MG63 (cell line): ENCODE measurements at regions not wholly inside any gene's neighbourhood (a gene's known extent, or its start where the extent isn't known, plus 50 kb on each side); places are given as distances from the start of the nearest gene placed in this dataset.

Experiments
- DNase-seq: peaks from one replicate; pipeline ENCODE4 v3.0.0-alpha.2; 2020
- H3K27me3 ChIP-seq: fragments of 250-450 bp; sonication (Bioruptor Pico); 2 replicates; pipeline ENCODE4 v1.5.1; 2020; ENCODE audit warnings: mild to moderate bottlenecking, moderate library complexity
- H3K36me3 ChIP-seq: fragments of 250-450 bp; sonication (Bioruptor Pico); 2 replicates; pipeline ENCODE4 v1.5.1; 2020; ENCODE audit warnings: mild to moderate bottlenecking, moderate library complexity
- H3K4me3 ChIP-seq: fragments of 250-450 bp; sonication (Bioruptor Pico); 2 replicates; pipeline ENCODE4 v1.5.1; 2020; ENCODE audit warnings: mild to moderate bottlenecking, moderate library complexity
- H3K9me3 ChIP-seq: fragments of 250-450 bp; sonication (Bioruptor Pico); 2 replicates; pipeline ENCODE4 v1.5.1; 2020; ENCODE audit warnings: mild to moderate bottlenecking, moderate library complexity

DNA sequence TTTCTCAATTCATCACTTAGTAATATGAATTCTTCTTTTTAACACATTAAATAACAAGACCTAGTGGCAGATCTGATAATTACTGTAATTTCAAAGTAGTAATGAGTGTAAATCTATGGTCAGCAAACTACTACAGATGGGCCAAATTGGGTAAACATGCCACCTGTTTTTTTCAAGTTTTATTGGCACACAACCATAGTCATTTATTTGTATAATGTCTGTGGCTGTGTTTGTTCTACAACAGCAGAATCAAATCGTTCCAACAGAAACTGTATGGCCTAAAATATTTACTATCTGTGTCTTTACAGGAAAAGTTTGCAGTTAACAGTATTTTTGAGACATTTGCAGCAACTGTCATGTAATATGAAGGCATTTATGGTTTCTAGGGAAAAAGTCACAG, 86.1 kb upstream of the EYA2 start:
- Histone ChIP-seq H3K36me3 (no peaks in the 10 kb centered on the region), H3K27me3 (no peaks in the 10 kb centered on the region), H3K4me3 (no peak overlapping the region), H3K9me3 (no peaks in the 10 kb centered on the region)
- no peak for DNase-seq

DNA sequence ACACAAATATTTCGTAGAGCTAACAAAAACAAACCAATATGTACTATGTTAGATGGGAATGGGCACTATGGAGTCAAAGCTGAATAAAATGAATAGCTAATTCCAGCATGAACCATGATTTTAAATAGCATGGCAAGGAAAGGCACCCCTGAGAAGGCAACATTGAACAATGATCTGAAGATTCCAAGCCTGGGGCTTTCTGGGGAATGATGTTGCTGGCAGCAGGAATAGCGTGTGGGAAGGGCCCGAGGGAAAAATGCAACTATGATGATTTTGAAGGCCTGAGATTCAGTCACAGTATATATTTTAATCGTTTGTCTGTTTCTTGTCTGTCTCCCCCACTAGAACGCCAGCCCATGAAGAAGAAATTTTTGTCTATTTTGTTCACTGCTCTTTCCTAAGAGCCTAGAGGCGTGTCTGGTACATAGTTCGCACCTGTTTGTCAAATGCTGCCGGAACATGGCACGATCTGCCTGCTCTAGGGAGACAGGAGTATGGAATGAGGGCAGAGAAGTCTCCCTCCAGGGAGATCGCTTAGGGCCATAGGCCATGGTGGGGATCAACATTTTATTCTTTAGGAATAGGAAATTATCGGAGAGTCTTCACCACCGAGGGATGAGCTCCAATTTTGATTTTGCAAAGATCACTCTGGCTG, 84.8 kb upstream of the EYA2 start:
- no peak overlapping the region for H3K4me3 ChIP-seq
- H3K9me3 ChIP-seq = no peaks in the 10 kb centered on the region
- no peak for DNase-seq
- no peaks in the 10 kb centered on the region for H3K27me3 ChIP-seq
- H3K36me3 ChIP-seq = no peaks in the 10 kb centered on the region

DNA sequence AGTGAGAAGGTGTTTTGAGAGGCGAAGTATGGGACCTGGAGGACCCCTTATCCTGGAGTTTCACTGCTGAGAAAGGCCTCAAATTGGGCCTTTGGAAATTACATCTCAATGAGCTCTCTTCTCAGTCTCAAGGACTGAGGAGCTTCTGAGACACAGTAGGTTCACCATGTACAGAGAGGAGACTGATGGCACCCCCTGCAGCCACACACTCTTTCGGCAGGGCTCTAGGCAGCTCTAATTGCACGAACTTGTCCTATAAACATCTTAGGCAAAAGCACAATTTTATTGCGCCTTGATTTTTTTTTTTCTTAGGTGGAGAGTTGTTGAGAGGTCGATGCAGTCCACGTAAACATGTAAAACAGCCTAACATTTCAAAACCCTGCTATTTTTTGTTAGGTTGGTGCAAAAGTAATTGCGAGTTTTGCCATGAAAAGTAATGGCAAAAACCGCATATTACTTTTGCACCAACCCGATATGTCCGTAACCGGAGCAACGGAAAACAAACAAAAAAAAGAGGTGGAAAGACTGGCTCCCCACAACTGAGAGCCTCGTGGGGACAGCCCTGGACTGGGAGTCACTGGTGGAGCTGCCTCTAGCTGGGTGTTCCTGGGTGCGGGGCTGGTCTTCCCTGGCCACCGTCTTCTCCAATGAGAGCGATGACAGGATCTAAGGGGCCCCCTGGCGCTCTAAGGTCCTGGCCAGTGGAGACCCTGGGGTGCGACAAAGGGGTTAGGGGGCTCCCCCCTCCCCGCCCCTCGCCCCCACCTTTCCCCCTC, 84.0 kb upstream of the EYA2 start:
- no peak for DNase-seq
- Histone ChIP-seq H3K9me3 (no peaks in the 10 kb centered on the region), H3K27me3 (no peaks in the 10 kb centered on the region)

DNA sequence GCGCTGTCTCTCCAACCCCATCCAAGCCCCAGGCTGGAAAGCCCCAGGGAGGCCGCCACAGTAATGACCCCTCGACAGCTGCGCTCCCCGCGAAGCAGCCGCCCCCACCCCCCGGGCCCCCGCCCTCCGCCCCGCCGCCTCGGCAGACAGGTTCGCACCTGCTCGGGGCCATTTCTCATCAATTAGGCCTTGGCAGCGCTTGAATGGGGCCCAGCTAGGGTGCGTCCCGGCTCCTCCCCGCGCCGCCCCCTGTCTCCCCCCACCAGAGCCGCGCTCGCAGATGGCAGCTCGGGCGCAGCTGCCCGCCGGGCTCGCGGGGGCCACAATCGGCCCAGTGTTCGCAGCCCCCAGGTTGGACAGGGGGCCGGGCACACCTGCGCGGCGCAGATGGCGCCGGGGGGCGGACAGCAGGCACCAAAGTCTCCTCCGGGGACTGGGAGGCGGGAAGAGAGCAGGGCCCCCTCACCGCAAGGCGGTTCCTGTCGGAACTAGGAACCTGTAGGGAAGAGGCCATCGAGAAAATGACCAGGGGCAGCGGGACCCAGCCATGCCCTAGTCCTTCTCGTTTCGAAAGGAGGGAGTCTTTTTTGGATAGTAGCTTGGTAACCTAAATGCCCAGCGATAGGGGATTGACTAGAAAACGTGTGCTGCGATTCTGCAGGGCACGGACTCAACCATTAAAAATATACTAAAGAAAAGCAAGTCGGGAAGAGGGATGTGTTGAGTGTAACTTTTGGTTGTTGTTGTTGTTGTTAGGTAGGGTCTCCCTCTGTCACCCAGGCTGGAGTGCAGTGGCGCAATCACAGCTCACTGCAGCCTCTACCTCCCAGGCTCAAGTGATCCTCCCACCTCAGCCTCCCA, 83.2 kb upstream of the EYA2 start:
- Histone ChIP-seq H3K4me3 (no peak overlapping the region), H3K9me3 (no peaks in the 10 kb centered on the region), H3K27me3 (no peaks in the 10 kb centered on the region), H3K36me3 (no peaks in the 10 kb centered on the region)
- DNase-seq = no peak

More for the DNA sequence above, 84.0 kb upstream of the EYA2 start:
- Histone ChIP-seq H3K4me3 (no peak overlapping the region), H3K36me3 (no peaks in the 10 kb centered on the region)

DNA sequence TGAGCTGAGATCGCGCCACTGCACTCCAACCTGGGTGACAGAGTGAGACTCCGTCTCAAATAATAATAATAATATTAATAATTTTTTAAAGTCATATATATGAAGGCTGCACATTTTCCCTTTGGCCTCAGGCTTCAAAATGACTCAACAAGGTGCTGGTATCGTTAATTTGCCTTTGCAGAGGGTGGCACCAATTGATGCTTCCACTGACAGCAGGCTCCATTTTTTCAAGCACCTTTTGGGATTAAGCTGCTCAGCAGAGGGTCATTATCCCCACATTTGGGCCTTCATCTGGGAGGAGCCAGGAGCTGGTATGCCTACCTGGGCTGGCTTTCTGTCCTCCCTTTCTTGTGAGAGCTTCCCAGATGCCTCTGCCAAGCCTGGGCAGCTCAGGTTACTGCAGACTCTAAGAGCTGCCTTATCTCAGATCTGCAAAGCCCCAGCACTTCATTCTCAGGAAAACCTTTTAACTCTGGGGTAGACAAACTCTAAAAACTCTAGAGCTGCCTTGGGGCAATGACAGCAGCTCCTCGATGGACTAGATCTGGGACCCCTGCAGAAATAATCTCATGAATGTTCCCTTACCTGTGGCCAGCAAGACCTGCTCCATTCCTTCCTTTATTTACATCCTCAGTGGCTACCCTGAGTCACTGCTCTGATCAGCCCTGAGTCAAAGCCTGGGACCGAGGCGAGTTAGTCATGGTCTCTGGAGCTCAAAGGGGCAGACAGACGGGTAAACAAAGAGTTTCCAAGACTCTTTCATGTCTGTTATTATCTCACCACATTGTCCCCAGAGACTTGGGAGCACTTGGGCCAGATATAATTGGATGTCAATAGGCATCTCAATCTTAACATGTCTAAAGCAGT, 80.0 kb upstream of the EYA2 start:
- no peaks in the 10 kb centered on the region for H3K36me3 ChIP-seq
- no peak overlapping the region for H3K4me3 ChIP-seq
- H3K9me3 ChIP-seq = no peaks in the 10 kb centered on the region
- DNase-seq = peak; percentile 87
- no peaks in the 10 kb centered on the region for H3K27me3 ChIP-seq

DNA sequence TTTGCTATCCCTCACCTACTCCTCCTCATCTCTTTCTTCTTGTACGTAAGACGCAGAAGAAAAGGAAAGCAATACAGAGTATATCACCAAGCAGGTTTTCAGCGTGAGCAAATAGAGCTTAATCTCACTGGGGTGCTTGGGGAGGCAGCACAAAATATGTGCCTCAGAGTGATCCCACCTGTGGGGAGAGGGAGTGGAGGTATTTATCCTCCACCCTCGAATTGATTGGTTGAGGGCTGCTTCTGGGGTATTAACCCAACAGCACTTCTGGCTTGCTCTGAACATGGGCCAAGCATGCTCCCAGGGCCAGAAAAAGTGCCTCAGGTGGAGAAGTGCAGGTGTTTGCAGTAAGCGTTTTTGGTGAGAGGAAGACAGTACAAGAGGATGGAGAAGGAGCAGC, 78.5 kb upstream of the EYA2 start:
- no peaks in the 10 kb centered on the region for H3K9me3 ChIP-seq
- no peak overlapping the region for H3K4me3 ChIP-seq
- H3K36me3 ChIP-seq = no peaks in the 10 kb centered on the region
- DNase-seq = no peak
- no peaks in the 10 kb centered on the region for H3K27me3 ChIP-seq

DNA sequence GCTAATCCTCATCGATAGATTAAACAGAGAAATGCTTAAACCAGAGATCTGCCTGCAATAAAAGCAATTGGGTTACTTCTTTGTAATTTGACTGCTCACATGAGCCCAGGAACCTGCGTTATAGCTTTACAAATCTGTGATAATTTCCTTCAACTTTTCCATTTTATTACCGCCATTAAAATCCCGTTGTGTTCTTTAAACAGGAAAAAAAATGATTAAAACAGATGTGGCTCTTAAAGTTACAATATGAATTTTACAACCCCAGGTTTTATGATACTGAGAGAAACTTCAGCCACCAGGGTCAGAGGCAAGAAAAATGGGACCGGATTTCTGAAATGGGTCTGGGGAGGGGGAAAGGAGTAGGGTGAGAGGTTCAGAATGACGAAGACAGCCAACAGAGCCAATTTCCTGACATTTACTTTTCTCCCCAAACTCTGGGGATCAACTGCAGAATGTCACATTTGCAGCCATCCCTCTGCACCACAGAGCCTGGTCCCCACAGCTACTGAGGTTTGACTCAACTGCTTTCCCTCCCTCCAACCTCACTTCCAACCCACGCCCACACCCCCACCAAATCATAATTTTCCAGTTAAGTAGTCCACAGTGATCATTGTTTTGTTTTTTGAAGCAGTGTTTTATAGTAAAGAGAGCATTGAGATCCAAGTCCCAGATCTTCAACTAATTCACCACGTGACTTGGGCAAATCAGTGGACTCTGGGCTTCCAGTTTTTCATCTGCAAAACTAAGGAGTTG, 77.6 kb upstream of the EYA2 start:
- Histone ChIP-seq H3K36me3 (no peaks in the 10 kb centered on the region), H3K9me3 (no peaks in the 10 kb centered on the region), H3K27me3 (no peaks in the 10 kb centered on the region), H3K4me3 (no peak overlapping the region)
- no peak for DNase-seq

DNA sequence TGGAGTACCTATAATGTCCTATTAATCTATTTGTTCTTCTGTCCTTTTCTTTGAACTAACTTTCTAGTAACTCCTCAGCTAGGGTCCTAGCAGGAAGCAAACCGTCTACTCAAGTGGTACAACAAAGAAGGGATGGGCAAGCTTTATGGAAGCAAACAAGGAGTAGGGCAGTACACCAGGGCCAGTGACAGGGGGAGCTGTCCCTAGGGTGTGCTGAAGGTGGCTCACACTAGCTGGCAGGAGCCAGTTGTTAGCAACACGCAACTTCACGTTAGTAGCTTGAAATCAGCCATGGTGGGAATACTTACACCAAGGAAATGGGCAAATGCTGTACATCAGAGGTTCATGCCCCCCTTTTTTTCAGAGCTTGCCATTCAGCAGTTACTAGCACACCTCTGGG, 74.0 kb upstream of the EYA2 start:
- H3K27me3 ChIP-seq = no peaks in the 10 kb centered on the region
- H3K36me3 ChIP-seq = no peaks in the 10 kb centered on the region
- DNase-seq = no peak
- H3K9me3 ChIP-seq = peaks cover 9% of the 10 kb centered on the region
- no peak overlapping the region for H3K4me3 ChIP-seq

DNA sequence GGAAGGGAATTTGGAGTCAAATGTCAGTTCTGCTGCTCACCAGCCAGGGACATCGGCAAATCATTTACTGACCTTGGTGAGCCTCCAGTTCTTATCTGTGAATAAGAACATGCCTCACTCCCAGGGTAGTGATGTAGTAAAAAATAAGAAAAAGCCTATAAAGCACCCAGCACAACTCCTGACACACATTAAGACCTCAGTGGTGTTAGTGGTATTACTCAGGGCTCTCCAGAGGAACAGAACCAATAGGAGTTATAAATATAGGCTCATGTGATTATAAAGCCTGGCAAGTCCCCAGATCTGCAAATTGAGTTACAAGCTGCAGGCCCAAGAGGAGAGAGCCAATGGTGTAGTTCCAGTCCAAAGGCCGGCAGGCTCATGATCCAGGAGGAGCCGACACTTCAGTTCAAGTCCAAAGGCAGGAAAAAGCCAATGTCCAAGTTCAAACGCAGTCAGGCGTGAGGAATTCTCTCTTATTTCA, 71.3 kb upstream of the EYA2 start:
- Histone ChIP-seq H3K9me3 (peaks cover 9% of the 10 kb centered on the region), H3K27me3 (no peaks in the 10 kb centered on the region), H3K36me3 (no peaks in the 10 kb centered on the region), H3K4me3 (no peak overlapping the region)
- DNase-seq = no peak

DNA sequence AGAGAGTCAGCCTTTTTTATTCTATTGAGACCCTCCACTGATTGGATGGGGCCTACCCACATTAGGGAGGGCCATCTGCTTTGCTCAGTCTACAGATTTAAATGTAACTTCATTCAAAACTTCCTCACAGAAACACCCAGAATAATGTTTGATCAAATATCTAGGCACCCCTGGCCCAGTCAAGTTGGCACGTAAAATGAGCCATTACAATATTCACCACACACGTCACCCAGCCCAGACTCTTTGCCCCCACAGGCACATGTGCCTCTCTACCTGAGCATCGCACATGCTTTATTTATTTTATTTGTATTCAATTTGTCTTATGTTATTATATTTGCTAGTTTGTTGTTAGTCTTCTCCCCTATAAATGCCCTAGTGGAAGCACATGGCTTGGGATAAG, 70.9 kb upstream of the EYA2 start:
- H3K9me3 ChIP-seq = peaks cover 9% of the 10 kb centered on the region
- DNase-seq = no peak
- no peaks in the 10 kb centered on the region for H3K27me3 ChIP-seq
- no peak overlapping the region for H3K4me3 ChIP-seq
- H3K36me3 ChIP-seq = no peaks in the 10 kb centered on the region

DNA sequence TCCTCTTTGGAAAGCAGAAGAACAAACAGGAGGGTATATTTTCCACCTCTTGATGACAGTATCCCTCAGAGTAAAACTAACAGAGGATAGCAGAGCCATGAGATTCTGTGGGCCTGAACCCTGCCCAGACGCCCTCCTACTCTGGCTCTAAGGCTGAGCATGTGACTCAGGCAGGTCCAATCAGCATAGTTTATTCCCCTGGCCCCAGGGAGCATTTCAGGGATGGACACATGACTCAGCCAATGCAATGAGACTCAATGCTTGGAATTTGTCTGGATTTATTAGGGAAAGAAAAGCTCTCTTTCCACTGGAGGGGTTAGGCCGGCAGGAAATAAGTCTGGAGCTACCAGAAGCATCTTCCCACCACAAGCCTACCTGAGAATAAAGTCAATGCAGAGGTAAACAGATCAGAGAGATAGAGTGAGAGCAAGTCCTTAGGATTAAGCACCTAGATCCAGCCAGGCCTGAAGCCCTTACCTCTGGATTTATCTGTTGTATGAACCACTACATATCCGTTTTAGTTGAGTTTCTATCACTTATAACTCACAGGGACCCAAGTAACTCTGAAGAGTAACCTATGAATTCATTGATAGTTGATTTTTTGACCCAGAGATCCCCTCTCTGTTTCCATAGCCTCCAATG, 68.2 kb upstream of the EYA2 start:
- Histone ChIP-seq H3K4me3 (no peak overlapping the region), H3K9me3 (peaks cover 10% of the 10 kb centered on the region), H3K27me3 (no peaks in the 10 kb centered on the region), H3K36me3 (no peaks in the 10 kb centered on the region)
- DNase-seq = peak; percentile 69

DNA sequence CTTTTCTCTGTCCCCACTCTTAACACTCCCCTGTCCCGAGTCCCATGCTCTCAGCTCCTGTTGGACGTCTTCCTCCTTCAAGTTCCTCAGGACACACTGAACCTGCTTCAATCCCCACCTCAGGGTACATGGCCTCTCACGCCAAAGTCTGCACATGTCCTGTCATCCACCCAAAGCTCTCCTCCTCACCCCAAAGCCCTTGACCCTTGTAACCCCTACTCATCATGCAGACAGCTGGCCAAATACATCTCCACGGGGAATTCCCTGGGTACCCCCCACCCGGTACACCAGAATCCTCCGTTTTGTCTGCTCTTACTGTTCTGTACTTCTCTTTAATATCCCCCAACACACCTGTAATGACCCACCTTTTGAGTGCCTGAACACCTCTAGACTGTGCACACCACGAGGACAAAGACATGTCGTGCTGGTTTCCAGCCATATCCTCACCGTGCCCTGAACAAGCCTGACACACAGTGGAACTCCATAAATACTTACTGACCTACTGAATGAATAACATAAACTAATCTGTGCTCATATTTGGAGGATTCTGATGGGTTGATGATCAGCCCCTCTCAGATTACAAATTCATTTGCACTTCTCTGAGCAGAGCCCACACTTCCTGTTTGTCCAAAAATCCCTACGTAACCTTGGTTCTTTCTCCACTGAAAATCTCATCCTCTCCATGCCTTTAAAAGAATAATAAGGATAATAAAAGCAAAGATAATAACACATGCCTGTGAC, 66.8 kb upstream of the EYA2 start:
- Histone ChIP-seq H3K4me3 (no peak overlapping the region), H3K27me3 (no peaks in the 10 kb centered on the region), H3K36me3 (no peaks in the 10 kb centered on the region), H3K9me3 (peaks cover 18% of the 10 kb centered on the region)
- no peak for DNase-seq

DNA sequence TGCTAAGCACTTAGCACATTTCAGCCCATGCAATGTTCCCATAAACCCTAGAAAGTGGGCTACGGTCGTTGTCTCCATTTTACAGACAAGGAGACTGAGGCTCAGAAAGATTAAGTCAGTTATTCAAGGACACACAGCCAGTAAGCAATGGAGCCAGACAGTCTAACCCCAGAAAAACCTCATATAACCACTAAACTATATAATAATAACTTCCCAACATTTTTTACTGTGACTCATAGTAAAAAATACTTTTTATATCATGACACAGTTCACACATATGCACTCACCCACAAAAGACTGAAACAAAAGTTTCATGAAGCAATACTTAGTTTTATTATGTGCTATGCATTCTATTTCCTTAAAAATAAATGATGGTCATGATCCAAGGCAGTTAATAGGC, 66.2 kb upstream of the EYA2 start:
- H3K4me3 ChIP-seq = no peak overlapping the region
- peaks cover 18% of the 10 kb centered on the region for H3K9me3 ChIP-seq
- DNase-seq = peak; percentile 23
- no peaks in the 10 kb centered on the region for H3K36me3 ChIP-seq
- H3K27me3 ChIP-seq = no peaks in the 10 kb centered on the region

DNA sequence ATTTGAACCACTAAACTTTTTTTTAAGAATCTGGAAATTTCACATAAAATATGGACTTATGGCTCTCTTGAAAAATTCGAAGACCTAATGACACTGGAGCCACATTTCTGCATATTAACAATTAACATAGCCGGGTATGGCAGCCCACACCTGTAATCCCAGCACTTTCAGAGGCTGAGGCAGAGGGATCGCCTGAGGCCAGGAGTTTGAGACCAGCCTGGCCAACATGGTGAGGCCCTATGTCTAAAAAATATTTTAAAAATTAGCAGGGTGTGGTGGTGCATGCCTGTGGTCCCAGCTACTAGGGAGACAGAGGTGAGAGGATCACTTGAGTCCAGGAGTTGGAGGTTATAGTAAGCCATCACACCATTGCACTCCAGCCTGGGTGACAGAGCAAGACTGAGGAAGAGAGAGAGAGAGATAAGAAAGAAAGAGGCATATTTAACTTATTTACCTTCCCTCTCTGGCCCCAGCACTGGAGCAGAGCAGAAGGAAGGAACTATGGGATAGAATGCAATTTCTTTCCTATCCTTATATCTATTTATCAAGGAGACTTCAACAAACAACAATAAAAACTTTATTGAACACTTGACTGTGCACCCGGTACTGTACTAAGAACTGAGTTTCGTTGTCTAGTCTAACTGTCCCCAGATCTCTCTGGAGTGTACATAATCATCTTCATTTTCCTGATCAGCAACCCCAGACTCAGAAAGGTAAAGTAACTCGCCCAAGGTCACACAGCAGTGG, 63.6 kb upstream of the EYA2 start:
- Histone ChIP-seq H3K4me3 (no peak overlapping the region), H3K36me3 (no peaks in the 10 kb centered on the region), H3K9me3 (peaks cover 9% of the 10 kb centered on the region), H3K27me3 (no peaks in the 10 kb centered on the region)
- no peak for DNase-seq
